Tibial nerve (tissue), 4 donors: ENCODE measurements at regions not wholly inside any gene's neighbourhood (a gene's known extent, or its start where the extent isn't known, plus 50 kb on each side); places are given as distances from the start of the nearest gene placed in this dataset.

Experiments used
- DNase-seq, 2 donors: peaks; one replicate each; pipeline ENCODE4 v3.0.0-alpha.2; 2019; ENCODE audit warnings: low spot score in 2 of 2
- H3K27ac ChIP-seq, 4 donors: fragments of 200-600 bp; sonication (generic) in 3 of 4; one replicate each; pipeline ENCODE4 v1.5.1; 2017 to 2019; ENCODE audit warnings: mild to moderate bottlenecking in 1 of 4
- H3K27me3 ChIP-seq, 2 donors: fragments of 200-600 bp; sonication (generic) in 1 of 2; one replicate each; pipeline versions ENCODE4 v1.5.1 to v1.6.0; 2017 to 2019
- H3K36me3 ChIP-seq, 3 donors: fragments of 200-600 bp; sonication (generic); one replicate each; pipeline ENCODE4 v1.5.1; 2018 to 2019
- H3K4me1 ChIP-seq, 4 donors: fragments of 200-600 bp; sonication (generic) in 3 of 4; one replicate each; pipeline ENCODE4 v1.5.1; 2017 to 2019
- H3K4me3 ChIP-seq, 4 donors: fragments of 200-600 bp; sonication (generic) in 3 of 4; one replicate each; pipeline ENCODE4 v1.5.1; 2017 to 2019; ENCODE audit warnings: mild to moderate bottlenecking in 1 of 4, moderate library complexity in 1 of 4
- H3K9me3 ChIP-seq, 4 donors: fragments of 200-600 bp; sonication (generic) in 3 of 4; one replicate each; pipeline ENCODE4 v1.5.1; 2017 to 2019
- CTCF ChIP-seq, 5 experiments: fragments of 200-600 bp in 3 of 5; fragments of 450-650 bp in 2 of 5; sonication (generic) in 3 of 5; IDR thresholded peaks; one replicate each; pipeline ENCODE4 v1.5.1; 2016 to 2019; ENCODE audit warnings: antibody characterized with exemption in 5 of 5, mild to moderate bottlenecking in 3 of 5, moderate library complexity in 2 of 5
- EP300 ChIP-seq, 2 donors: sonication (generic); formaldehyde crosslinking; IDR thresholded peaks; one replicate each; pipeline ENCODE4 v1.6.1; 2017; ENCODE audit warnings: antibody characterized with exemption in 2 of 2, mild to moderate bottlenecking in 1 of 2
- POLR2A ChIP-seq, 2 donors: fragments of 450-650 bp; IDR thresholded peaks; one replicate each; pipeline ENCODE4 v1.6.1; 2017; ENCODE audit warnings: antibody characterized with exemption in 2 of 2, mild to moderate bottlenecking in 2 of 2, moderate library complexity in 2 of 2
- WGBS, 2 donors: methylation state at CpG; one replicate each; pipeline ENCODE4 v1.1.5; 2018; 5-methylcytosine and 5-hydroxymethylcytosine counted together

- Histone ChIP-seq H3K27ac (no peak overlapping the region), H3K27me3 (no peaks in the 10 kb centered on the region), H3K4me3 (no peak overlapping the region), H3K36me3 (no peaks in the 10 kb centered on the region), H3K9me3 (peaks cover 0 to 8% (median 0%) of the 10 kb centered on the region in 4 donors), H3K4me1 (peaks cover 0 to 16% (median 6%) of the 10 kb centered on the region in 4 donors)
- DNase-seq, result no peak
- no peak for TF ChIP-seq CTCF (IDR thresholded peaks at IDR 0.05)
- no peak for TF ChIP-seq POLR2A (IDR thresholded peaks at IDR 0.05)
- no peak for TF ChIP-seq EP300 (IDR thresholded peaks at IDR 0.05)
- 60% methylated on average over 12 of the region's 12 CpGs for WGBS, 2 donors
Observed at GRCh38 chr21:41636636-41637630, 129.0 kb upstream of the TMPRSS2 start.

DNA sequence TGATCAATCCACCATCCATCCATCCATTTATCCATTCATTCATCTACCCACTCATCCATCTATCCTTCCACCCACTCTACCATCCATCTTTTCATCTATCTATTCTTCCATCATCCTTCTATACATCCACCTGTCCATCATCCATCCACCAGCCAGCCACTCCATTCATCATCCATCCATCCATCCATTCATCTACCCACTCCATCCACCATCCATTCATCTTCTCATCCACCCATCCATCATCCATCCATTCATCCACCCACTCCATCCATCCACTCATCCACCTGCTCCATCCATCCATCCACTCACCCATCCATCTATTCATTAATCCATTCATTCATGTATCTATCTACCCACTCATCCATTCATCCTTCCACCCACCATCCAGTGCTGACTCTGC lies 127.9 kb upstream of the TMPRSS2 start:
- Histone ChIP-seq H3K4me3 (no peak overlapping the region), H3K27me3 (no peaks in the 10 kb centered on the region), H3K9me3 (peaks cover 0 to 8% (median 0%) of the 10 kb centered on the region in 4 donors), H3K27ac (no peak overlapping the region), H3K4me1 (peaks cover 0 to 7% (median under 1%) of the 10 kb centered on the region in 4 donors), H3K36me3 (no peaks in the 10 kb centered on the region)
- no peak for DNase-seq
- no peak for TF ChIP-seq CTCF (IDR thresholded peaks at IDR 0.05)
- no peak for TF ChIP-seq EP300 (IDR thresholded peaks at IDR 0.05)
- TF ChIP-seq POLR2A (IDR thresholded peaks at IDR 0.05), result no peak

DNA sequence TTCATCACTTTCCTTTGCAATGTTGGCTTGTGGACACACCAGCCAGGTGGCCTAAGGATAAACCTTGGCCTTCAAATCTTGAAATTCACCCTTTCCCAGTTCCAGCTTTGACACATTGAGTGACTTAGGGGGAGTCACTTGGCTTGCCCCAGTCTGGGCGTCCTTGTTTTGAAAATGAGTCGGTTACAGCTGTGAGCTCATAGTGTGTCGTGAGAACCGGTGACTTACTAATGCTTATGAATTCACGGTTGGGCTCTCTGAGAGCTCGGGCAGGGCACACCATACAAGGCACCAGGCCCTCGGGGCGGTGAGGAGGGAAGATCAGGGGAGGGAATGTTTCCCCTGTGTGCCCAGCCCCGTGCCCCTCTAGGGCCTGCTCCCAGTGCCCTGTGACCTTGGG lies 126.9 kb upstream of the TMPRSS2 start:
- TF ChIP-seq CTCF (IDR thresholded peaks at IDR 0.05), result no peak
- no peak for TF ChIP-seq POLR2A (IDR thresholded peaks at IDR 0.05)
- no peak for TF ChIP-seq EP300 (IDR thresholded peaks at IDR 0.05)
- H3K27me3 ChIP-seq, result no peaks in the 10 kb centered on the region

DNA sequence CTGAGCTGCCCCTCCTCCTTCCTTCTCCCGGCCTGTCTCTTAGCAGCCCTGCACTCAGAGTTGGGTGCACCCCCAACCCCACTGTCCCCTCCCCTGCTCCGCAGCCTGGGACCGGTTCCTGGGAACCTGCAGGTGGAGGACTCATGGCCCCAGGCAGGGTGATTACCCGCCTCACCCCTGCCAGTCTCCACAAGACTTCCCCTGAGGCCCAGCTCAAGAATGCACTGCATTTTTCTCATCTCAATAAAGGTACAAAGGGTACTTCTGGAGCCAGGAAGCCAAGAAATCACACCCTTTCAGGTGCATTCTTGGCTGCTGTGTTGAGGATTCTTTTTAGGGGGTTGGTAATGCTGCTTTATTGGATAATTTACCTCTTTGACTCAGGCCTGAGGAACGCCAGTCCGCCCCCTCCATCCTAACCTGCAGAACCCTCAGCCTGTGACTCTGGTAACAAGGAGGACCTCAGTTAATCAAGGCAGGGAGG lies 126.3 kb upstream of the TMPRSS2 start:
- WGBS, 2 donors, result 78 to 83% methylated on average over 6 of the region's 6 CpGs
- Histone ChIP-seq H3K9me3 (peaks cover 0 to 8% (median 0%) of the 10 kb centered on the region in 4 donors), H3K4me1 (peaks cover 0 to 5% (median 0%) of the 10 kb centered on the region in 4 donors), H3K27me3 (no peaks in the 10 kb centered on the region), H3K27ac (no peak overlapping the region), H3K36me3 (no peaks in the 10 kb centered on the region), H3K4me3 (no peak overlapping the region)
- no peak for TF ChIP-seq EP300 (IDR thresholded peaks at IDR 0.05)
- no peak for DNase-seq

More for the DNA sequence above, 126.9 kb upstream of the TMPRSS2 start:
- DNase-seq, result no peak
- Histone ChIP-seq H3K4me3 (no peak overlapping the region), H3K27ac (no peak overlapping the region), H3K4me1 (peaks cover 0 to 5% (median 0%) of the 10 kb centered on the region in 4 donors), H3K36me3 (no peaks in the 10 kb centered on the region), H3K9me3 (peaks cover 0 to 8% (median 0%) of the 10 kb centered on the region in 4 donors)
- 70 to 79% methylated on average over 9 of the region's 9 CpGs for WGBS, 2 donors

- TF ChIP-seq CTCF (IDR thresholded peaks at IDR 0.05), result no peak
- TF ChIP-seq EP300 (IDR thresholded peaks at IDR 0.05), result no peak
- no peak for TF ChIP-seq POLR2A (IDR thresholded peaks at IDR 0.05)
Observed at GRCh38 chr21:41633627-41634026, 125.7 kb upstream of the TMPRSS2 start.

More at GRCh38 chr21:41633627-41634026, 125.7 kb upstream of the TMPRSS2 start:
- no peak for DNase-seq
- Histone ChIP-seq H3K27ac (no peak overlapping the region), H3K4me1 (peaks cover 0 to 5% (median 0%) of the 10 kb centered on the region in 4 donors), H3K9me3 (peaks cover 0 to 8% (median 0%) of the 10 kb centered on the region in 4 donors), H3K4me3 (no peak overlapping the region), H3K27me3 (no peaks in the 10 kb centered on the region), H3K36me3 (no peaks in the 10 kb centered on the region)
- WGBS, 2 donors, result 80 to 97% methylated on average over 4 of the region's 4 CpGs
